A549 (cell line): ENCODE measurements at regions not wholly inside any gene's neighbourhood (a gene's known extent, or its start where the extent isn't known, plus 50 kb on each side); places are given as distances from the start of the nearest gene placed in this dataset.

Experiments used
- FOSB ChIP-seq: fragments of 250-450 bp; sonication (Bioruptor Pico); IDR thresholded peaks from 2 replicates; pipeline ENCODE4 v1.5.0; 2020; ENCODE audit warnings: mild to moderate bottlenecking, moderate library complexity
- TF ChIP-seq, protein P1 (sequence below): fragments of >200 bp; sonication (Bioruptor Twin); formaldehyde crosslinking; IDR thresholded peaks from 3 replicates; pipeline ENCODE4 v1.5.1; 2016

DNA sequence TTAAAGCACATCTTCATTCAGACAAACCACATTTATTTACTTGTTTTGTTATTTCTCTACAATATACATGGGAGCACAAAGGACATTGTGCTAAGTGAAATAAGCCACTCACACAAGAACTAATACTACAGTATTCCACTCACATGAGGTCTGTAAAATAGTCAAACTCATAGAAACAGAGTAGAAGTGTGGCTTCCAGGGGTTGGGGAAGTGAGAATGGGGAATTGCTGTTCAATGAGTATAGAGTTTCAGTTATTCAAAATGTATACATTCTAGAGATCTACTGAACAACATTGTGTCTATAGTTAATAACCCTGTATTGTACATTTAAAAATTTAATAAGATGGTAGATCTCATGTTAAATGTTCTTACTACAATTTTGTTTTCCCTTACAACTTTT lies 88.8 kb downstream of the ATXN7L3B start:
- no peak for TF ChIP-seq FOSB (CRISPR knock-in tag)
- TF ChIP-seq, protein P1, sequence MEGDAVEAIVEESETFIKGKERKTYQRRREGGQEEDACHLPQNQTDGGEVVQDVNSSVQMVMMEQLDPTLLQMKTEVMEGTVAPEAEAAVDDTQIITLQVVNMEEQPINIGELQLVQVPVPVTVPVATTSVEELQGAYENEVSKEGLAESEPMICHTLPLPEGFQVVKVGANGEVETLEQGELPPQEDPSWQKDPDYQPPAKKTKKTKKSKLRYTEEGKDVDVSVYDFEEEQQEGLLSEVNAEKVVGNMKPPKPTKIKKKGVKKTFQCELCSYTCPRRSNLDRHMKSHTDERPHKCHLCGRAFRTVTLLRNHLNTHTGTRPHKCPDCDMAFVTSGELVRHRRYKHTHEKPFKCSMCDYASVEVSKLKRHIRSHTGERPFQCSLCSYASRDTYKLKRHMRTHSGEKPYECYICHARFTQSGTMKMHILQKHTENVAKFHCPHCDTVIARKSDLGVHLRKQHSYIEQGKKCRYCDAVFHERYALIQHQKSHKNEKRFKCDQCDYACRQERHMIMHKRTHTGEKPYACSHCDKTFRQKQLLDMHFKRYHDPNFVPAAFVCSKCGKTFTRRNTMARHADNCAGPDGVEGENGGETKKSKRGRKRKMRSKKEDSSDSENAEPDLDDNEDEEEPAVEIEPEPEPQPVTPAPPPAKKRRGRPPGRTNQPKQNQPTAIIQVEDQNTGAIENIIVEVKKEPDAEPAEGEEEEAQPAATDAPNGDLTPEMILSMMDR: no peak
